A549 (cell line): ENCODE measurements at regions not wholly inside any gene's neighbourhood (a gene's known extent, or its start where the extent isn't known, plus 50 kb on each side); places are given as distances from the start of the nearest gene placed in this dataset.

Experiments
- ATAC-seq, 2 experiments: fragments of 200-7000 bp in 1 of 2; fragments of >200 bp in 1 of 2; cut with Nextera tagmentation in 1 of 2; cut with Tn5 transposase in 1 of 2; 3 replicates each; pipeline versions ENCODE4 v1.8.0 to v1.9.1; 2018 to 2020; ENCODE audit warnings: mild to moderate bottlenecking in 1 of 2, moderate library complexity in 1 of 2
- CTCF ChIA-PET: fragments of 300-600 bp; sonication (Branson Sonifier 250); formaldehyde crosslinking; extraction: SDS; loops from one replicate; lab custom pipeline; 2021; ENCODE audit warnings: antibody characterized with exemption, inconsistent platforms; lab: Yijun Ruan, JAX
- POLR2A ChIA-PET: fragments of 350-600 bp; formaldehyde crosslinking; extraction: SDS; loops from one replicate; lab custom pipeline; 2021; ENCODE audit warnings: antibody characterized with exemption, inconsistent platforms; lab: Yijun Ruan, JAX
- DNase-seq, 2 experiments: peaks; one replicate each; pipeline versions ENCODE4 v3.0.0 to v3.0.0-alpha.2; 2011 to 2016; ENCODE audit warnings: low read depth in 1 of 2, low spot score in 1 of 2
- FAIRE-seq: peaks from 2 replicates; lab custom pipeline; 2011; peaks lifted over from hg19 to GRCh38; lab: Jason Lieb, UNC
- H3K27ac ChIP-seq, 2 experiments: fragments of >200 bp; sonication (Bioruptor Twin); formaldehyde crosslinking; 3 replicates each; pipeline ENCODE4 v1.5.1; 2016 to 2017
- H3K4me1 ChIP-seq: fragments of >200 bp; sonication (Bioruptor Twin); formaldehyde crosslinking; 3 replicates; pipeline ENCODE4 v1.6.1; 2016
- H3K4me2 ChIP-seq: fragments of >200 bp; sonication (Bioruptor Twin); formaldehyde crosslinking; 3 replicates; pipeline ENCODE4 v1.6.1; 2016
- H3K4me3 ChIP-seq: fragments of >200 bp; sonication (Bioruptor Twin); formaldehyde crosslinking; 3 replicates; pipeline ENCODE4 v1.5.1; 2016
- H3K9me3 ChIP-seq: fragments of >200 bp; sonication (Bioruptor Twin); formaldehyde crosslinking; 3 replicates; pipeline ENCODE4 v1.6.1; 2016
- BCL3 ChIP-seq: fragments of >200 bp; sonication (Bioruptor Twin); formaldehyde crosslinking; IDR thresholded peaks from 3 replicates; pipeline ENCODE4 v1.6.1; 2016
- CEBPB ChIP-seq, 2 experiments: fragments of >200 bp in 1 of 2; sonication (Bioruptor Twin) in 1 of 2; formaldehyde crosslinking in 1 of 2; IDR thresholded peaks; 2 replicates each; pipeline ENCODE4 v1.6.1; 2012 to 2016
- E2F6 ChIP-seq: IDR thresholded peaks from 2 replicates; pipeline ENCODE4 v1.6.1; 2012; ENCODE audit warnings: low read depth, borderline replicate concordance
- EHF ChIP-seq: fragments of 250-450 bp; sonication (Bioruptor Pico); IDR thresholded peaks from 2 replicates; pipeline ENCODE4 v1.5.0; 2020; ENCODE audit warnings: mild to moderate bottlenecking
- EHMT2 ChIP-seq: fragments of 200-600 bp; sonication (generic); IDR thresholded peaks from 2 replicates; pipeline ENCODE4 v1.6.1; 2016; ENCODE audit warnings: antibody characterized with exemption, low read depth, mild to moderate bottlenecking, moderate library complexity
- ELK1 ChIP-seq: fragments of 150-350 bp; IDR thresholded peaks from 2 replicates; pipeline ENCODE4 v1.6.1; 2014; ENCODE audit warnings: low read depth, mild to moderate bottlenecking, low read length
- ESRRA ChIP-seq: fragments of 150-350 bp; IDR thresholded peaks from 2 replicates; pipeline ENCODE4 v1.6.1; 2014; ENCODE audit warnings: mild to moderate bottlenecking, low read length, borderline replicate concordance
- FOXS1 ChIP-seq: fragments of 250-450 bp; sonication (Bioruptor Pico); IDR thresholded peaks from 2 replicates; pipeline ENCODE4 v1.5.0; 2020; ENCODE audit warnings: mild to moderate bottlenecking, moderate library complexity
- HEYL ChIP-seq: fragments of 250-450 bp; sonication (Bioruptor Pico); IDR thresholded peaks from 2 replicates; pipeline ENCODE4 v1.8.0; 2021; ENCODE audit warnings: mild to moderate bottlenecking, moderate library complexity
- HOXA7 ChIP-seq: fragments of 250-450 bp; sonication (Bioruptor Pico); IDR thresholded peaks from 2 replicates; pipeline ENCODE4 v1.5.0; 2020; ENCODE audit warnings: mild to moderate bottlenecking, moderate library complexity
- JUN ChIP-seq, 2 experiments: fragments of >200 bp; sonication (Bioruptor Twin); formaldehyde crosslinking; IDR thresholded peaks; 2 replicates in 1 of 2; 3 replicates in 1 of 2; pipeline ENCODE4 v1.6.1; 2016 to 2017
- MAFK ChIP-seq: fragments of 450-650 bp; IDR thresholded peaks from 2 replicates; pipeline ENCODE4 v1.6.1; 2014; ENCODE audit not compliant: partially characterized antibody
- MAZ ChIP-seq: fragments of 150-350 bp; IDR thresholded peaks from 2 replicates; pipeline ENCODE4 v1.6.1; 2014; ENCODE audit warnings: antibody characterized with exemption, low read depth, low read length, borderline replicate concordance
- NFE2L2 ChIP-seq: fragments of 150-350 bp; conservative IDR thresholded peaks from 2 replicates; pipeline ENCODE4 v1.6.1; 2014; ENCODE audit warnings: low read length
- PHF8 ChIP-seq: fragments of 200-600 bp; sonication (generic); IDR thresholded peaks from 2 replicates; pipeline ENCODE4 v1.6.1; 2016; ENCODE audit warnings: low read depth, mild to moderate bottlenecking, antibody characterized with exemption, moderate library complexity, borderline replicate concordance
- RAD21 ChIP-seq, 2 experiments: fragments of >200 bp in 1 of 2; sonication (Bioruptor Twin) in 1 of 2; formaldehyde crosslinking in 1 of 2; IDR thresholded peaks in 1 of 2; conservative IDR thresholded peaks in 1 of 2; 2 replicates in 1 of 2; 3 replicates in 1 of 2; pipeline ENCODE4 v1.6.1; 2012 to 2018; ENCODE audit warnings: inconsistent platforms in 1 of 2
- REST ChIP-seq: fragments of 200-600 bp; sonication (generic); IDR thresholded peaks from 2 replicates; pipeline ENCODE4 v1.6.1; 2016; ENCODE audit warnings: antibody characterized with exemption, mild to moderate bottlenecking, moderate library complexity
- RNF2 ChIP-seq: fragments of 200-600 bp; sonication (generic); IDR thresholded peaks from 2 replicates; pipeline ENCODE4 v1.6.1; 2016; ENCODE audit warnings: low read depth, mild to moderate bottlenecking, antibody characterized with exemption, moderate library complexity, borderline replicate concordance
- SMC3 ChIP-seq: fragments of >200 bp; sonication (Bioruptor Twin); formaldehyde crosslinking; IDR thresholded peaks from 3 replicates; pipeline ENCODE4 v1.6.1; 2018; ENCODE audit warnings: inconsistent platforms
- TFCP2L1 ChIP-seq: fragments of 250-450 bp; sonication (Bioruptor Pico); IDR thresholded peaks from 2 replicates; pipeline ENCODE4 v1.5.0; 2021; ENCODE audit warnings: mild to moderate bottlenecking
- TP53 ChIP-seq: fragments of 250-450 bp; sonication (Bioruptor Pico); IDR thresholded peaks from 2 replicates; pipeline ENCODE4 v1.5.0; 2021; ENCODE audit warnings: mild to moderate bottlenecking, moderate library complexity
- USF2 ChIP-seq: fragments of 450-650 bp; IDR thresholded peaks from 2 replicates; pipeline ENCODE4 v1.6.1; 2014; ENCODE audit warnings: antibody characterized with exemption
- ZC3H11A ChIP-seq: fragments of 450-650 bp; IDR thresholded peaks from 2 replicates; pipeline ENCODE4 v1.6.1; 2014; ENCODE audit warnings: antibody characterized with exemption, mild to moderate bottlenecking
- ZNF302 ChIP-seq: fragments of 250-450 bp; sonication (Bioruptor Pico); IDR thresholded peaks from 2 replicates; pipeline ENCODE4 v1.9.0; 2021; ENCODE audit warnings: inconsistent platforms, mild to moderate bottlenecking, moderate library complexity
- WGBS: methylation state at CpG from one replicate; pipeline ENCODE4 v1.1.6; 2017; ENCODE audit errors: missing lambda C conversion rate; 5-methylcytosine and 5-hydroxymethylcytosine counted together

GRCh38 chr18:26635466-26635865, 87.1 kb upstream of the KCTD1 start:
- H3K9me3 ChIP-seq: no peaks in the 10 kb centered on the region
- H3K4me2 ChIP-seq: no peak overlapping the region
- FAIRE-seq: no peak
- H3K4me1 ChIP-seq: no peaks in the 10 kb centered on the region
- WGBS: 84% methylated on average over 3 of the region's 4 CpGs
- ChIA-PET POLR2A (no interaction called here), CTCF (no interaction called here)
- TF ChIP-seq MAZ (no peak), ZNF302 (CRISPR knock-in tag) (no peak), USF2 (no peak), ESRRA (no peak), BCL3 (no peak), PHF8 (no peak), RAD21 (conservative IDR thresholded peaks at IDR 0.05 in 1 of 2, IDR thresholded peaks at IDR 0.05 in 1 of 2) (no peak), HOXA7 (CRISPR knock-in tag) (no peak), HEYL (CRISPR knock-in tag) (no peak), NFE2L2 (no peak), ZC3H11A (no peak), EHF (CRISPR knock-in tag) (no peak), RNF2 (no peak), FOXS1 (CRISPR knock-in tag) (no peak), TFCP2L1 (CRISPR knock-in tag) (no peak), TP53 (no peak), MAFK (no peak), SMC3 (no peak)
- H3K27ac ChIP-seq: no peak overlapping the region
- no peak overlapping the region for H3K4me3 ChIP-seq
- no peak for ATAC-seq
- no peak for DNase-seq

- Histone ChIP-seq H3K9me3 (no peaks in the 10 kb centered on the region), H3K4me1 (no peaks in the 10 kb centered on the region), H3K4me3 (no peak overlapping the region), H3K27ac (no peak overlapping the region), H3K4me2 (no peak overlapping the region)
- 82% methylated on average over 4 of the region's 4 CpGs for WGBS
- DNase-seq (no peak), FAIRE-seq (no peak), ATAC-seq (no peak)
- ChIA-PET POLR2A (no interaction called here), CTCF (interaction anchor here (0.9 to 1.0 kb wide), 2 partner anchors 12 to 16 kb away, joined by 3 to 4 read pairs; no protein-coding TSS in a partner anchor)
- no peak for TF ChIP-seq ESRRA
- TF ChIP-seq TP53: no peak
- no peak for TF ChIP-seq E2F6
- no peak for TF ChIP-seq CEBPB (IDR thresholded peaks at IDR 0.05)
- TF ChIP-seq ZNF302 (CRISPR knock-in tag): no peak
- no peak for TF ChIP-seq FOXS1 (CRISPR knock-in tag)
- no peak for TF ChIP-seq ELK1
- TF ChIP-seq TFCP2L1 (CRISPR knock-in tag): no peak
- TF ChIP-seq REST: no peak
- no peak for TF ChIP-seq EHMT2
- no peak for TF ChIP-seq HEYL (CRISPR knock-in tag)
- no peak for TF ChIP-seq MAZ
- TF ChIP-seq JUN (IDR thresholded peaks at IDR 0.05): no peak
- TF ChIP-seq BCL3: no peak
Measured at GRCh38 chr18:26634631-26635030, 86.3 kb upstream of the KCTD1 start.
